ENCODE measurements at regions not wholly inside any gene's neighbourhood (a gene's known extent, or its start where the extent isn't known, plus 50 kb on each side); places are given as distances from the start of the nearest gene placed in this dataset.
"Not testable (repeated sequence)": the region's sequence is repeated elsewhere in the genome, so short reads cannot be mapped to it uniquely, and the experiment has no call there.

DNA sequence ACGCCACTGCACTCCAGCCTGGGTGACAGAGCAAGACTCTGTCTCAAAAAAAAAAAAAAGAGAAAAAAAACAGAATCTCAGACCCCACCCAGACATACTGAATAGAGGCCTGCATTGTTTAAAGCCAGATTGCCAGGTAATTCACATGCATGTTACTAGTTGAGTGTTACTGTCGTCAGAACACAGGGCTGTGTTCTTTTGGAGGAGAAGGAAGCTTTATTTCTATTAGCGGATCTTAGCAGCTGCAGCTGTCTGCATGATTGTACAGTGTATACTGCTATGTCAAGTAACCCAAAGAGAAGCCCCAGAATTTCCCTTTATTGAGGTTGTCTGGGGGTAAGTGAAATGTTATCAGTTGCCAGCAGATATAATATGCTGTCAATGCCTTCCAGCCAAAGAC is 496.6 kb upstream of the NAALADL2 start:
- no peak for DNase-seq
- Histone ChIP-seq H3K4me3 (ENCODE audit: low read depth, low read length) (no peak overlapping the region), H3K36me3 (no peaks in the 10 kb centered on the region), H3K9me3 (no peaks in the 10 kb centered on the region), H3K27me3 (no peaks in the 10 kb centered on the region), H3K4me1 (no peaks in the 10 kb centered on the region)
- TF ChIP-seq, protein P1, sequence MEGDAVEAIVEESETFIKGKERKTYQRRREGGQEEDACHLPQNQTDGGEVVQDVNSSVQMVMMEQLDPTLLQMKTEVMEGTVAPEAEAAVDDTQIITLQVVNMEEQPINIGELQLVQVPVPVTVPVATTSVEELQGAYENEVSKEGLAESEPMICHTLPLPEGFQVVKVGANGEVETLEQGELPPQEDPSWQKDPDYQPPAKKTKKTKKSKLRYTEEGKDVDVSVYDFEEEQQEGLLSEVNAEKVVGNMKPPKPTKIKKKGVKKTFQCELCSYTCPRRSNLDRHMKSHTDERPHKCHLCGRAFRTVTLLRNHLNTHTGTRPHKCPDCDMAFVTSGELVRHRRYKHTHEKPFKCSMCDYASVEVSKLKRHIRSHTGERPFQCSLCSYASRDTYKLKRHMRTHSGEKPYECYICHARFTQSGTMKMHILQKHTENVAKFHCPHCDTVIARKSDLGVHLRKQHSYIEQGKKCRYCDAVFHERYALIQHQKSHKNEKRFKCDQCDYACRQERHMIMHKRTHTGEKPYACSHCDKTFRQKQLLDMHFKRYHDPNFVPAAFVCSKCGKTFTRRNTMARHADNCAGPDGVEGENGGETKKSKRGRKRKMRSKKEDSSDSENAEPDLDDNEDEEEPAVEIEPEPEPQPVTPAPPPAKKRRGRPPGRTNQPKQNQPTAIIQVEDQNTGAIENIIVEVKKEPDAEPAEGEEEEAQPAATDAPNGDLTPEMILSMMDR (IDR thresholded peaks at IDR 0.05; ENCODE audit: low read depth, low read length) = no peak

DNA sequence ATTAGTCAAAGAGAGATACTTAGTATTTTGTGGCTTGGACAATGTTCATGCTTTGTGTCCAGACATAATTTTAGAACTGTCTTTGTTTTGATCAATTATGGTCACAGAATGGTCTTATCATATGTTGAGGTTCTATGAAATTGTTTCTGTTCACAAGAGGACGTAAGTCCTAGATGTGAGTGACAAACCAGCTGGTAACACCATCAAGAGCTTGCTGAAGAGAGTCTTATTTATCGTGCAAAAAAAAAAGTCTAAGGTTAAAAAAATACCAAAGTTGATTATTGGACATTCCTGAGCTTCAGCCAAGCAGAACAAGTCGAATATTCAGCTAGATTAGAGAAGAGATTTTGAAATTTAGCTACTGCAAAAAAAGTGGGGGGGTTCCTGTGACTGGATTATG is 495.9 kb upstream of the NAALADL2 start:
- no peak for DNase-seq
- no peaks in the 10 kb centered on the region for H3K36me3 ChIP-seq
- TF ChIP-seq, protein P1 (IDR thresholded peaks at IDR 0.05; ENCODE audit: low read depth, low read length) = no peak
- H3K4me3 ChIP-seq (ENCODE audit: low read depth, low read length) = no peak overlapping the region
- no peaks in the 10 kb centered on the region for H3K27me3 ChIP-seq
- H3K4me1 ChIP-seq = no peaks in the 10 kb centered on the region
- H3K9me3 ChIP-seq = no peaks in the 10 kb centered on the region

DNA sequence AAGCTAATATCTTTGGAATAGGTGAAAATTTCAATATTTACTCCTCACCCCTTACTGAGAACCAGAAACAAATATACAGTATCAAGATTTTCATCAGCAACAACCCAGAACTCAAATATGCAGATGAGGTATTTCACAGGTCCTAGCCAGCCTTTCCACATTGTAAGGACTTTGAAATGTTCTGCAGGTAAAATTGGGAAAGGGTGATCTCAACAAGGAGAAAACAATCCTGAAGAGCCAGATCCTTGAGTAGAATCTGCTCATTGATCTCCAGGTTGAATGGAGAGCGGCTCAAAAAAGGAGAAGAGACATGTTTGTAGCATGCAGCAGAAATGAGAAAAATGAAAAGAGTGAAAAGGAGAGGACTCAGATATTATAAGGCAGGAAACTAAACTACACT is 493.3 kb upstream of the NAALADL2 start:
- Histone ChIP-seq H3K4me1 (no peaks in the 10 kb centered on the region; the same call in 1 of the 2 replicates), H3K9me3 (no peaks in the 10 kb centered on the region), H3K4me3 (ENCODE audit: low read depth, low read length) (no peak overlapping the region), H3K27me3 (no peaks in the 10 kb centered on the region), H3K36me3 (no peaks in the 10 kb centered on the region)
- TF ChIP-seq, protein P1 (IDR thresholded peaks at IDR 0.05; ENCODE audit: low read depth, low read length) = no peak
- DNase-seq = no peak

DNA sequence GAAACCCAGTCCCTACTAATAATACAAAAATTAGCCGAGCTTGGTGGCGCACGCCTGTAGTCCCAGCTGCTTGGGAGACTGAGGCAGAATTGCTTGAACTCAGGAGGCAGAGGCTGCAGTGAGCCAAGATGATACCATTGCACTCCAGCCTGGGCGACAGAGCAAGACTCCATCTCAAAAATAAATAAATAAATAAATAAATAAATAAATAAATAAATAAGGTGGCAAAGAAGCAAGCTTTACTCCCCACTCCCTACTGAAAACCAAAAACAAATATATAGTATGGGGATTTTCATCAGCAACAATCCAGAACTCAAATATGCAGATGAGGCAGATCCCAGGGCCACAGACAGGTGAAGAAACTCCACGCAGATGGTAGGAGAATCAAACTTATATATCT is 492.2 kb upstream of the NAALADL2 start:
- not testable (repeated sequence) for H3K4me1 ChIP-seq; H3K4me3 ChIP-seq (ENCODE audit: low read depth, low read length); DNase-seq; H3K36me3 ChIP-seq; H3K27me3 ChIP-seq; H3K9me3 ChIP-seq

DNA sequence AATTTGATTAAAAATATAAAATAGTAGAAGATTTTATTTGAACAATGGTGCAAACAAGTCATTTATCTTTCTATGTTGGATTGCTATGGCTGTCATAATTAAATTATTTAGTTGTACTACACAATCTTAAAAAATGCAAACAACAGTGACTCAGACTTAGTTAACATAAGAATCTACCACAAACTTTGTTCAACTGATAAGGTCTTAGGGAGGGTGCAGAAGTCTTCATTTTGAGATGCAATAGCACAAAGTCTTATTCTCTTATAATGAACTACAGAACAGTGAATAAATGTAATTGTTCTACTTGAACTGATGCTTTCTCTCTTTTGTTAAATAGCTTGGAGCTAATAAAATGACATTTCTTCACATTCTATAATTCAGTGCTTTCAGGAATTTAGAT is 482.8 kb upstream of the NAALADL2 start:
- no peaks in the 10 kb centered on the region for H3K27me3 ChIP-seq
- H3K4me3 ChIP-seq (ENCODE audit: low read depth, low read length) = no peak overlapping the region
- TF ChIP-seq, protein P1 (IDR thresholded peaks at IDR 0.05; ENCODE audit: low read depth, low read length) = no peak
- H3K36me3 ChIP-seq = no peaks in the 10 kb centered on the region
- no peaks in the 10 kb centered on the region for H3K4me1 ChIP-seq
- no peaks in the 10 kb centered on the region for H3K9me3 ChIP-seq
- no peak for DNase-seq

DNA sequence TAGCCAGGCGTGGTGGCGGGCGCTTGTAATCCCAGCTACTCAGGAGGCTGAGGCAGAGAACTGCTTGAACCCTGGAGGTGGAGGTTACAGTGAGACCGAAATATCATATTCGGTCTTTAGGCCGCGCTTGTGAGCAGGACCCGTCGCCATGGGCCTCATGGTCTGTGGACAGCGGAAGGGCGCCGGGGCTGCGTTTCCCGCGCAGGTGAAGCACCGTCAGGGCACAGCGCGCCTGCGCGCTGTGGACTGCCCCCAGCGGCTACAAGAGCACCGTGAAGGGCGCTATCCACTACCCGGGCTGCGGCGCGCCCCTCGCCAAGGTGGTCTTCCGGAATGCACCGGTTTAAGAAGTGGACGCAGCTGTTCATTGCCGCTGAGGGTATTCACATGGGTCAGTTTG is 482.0 kb upstream of the NAALADL2 start:
- Histone ChIP-seq H3K36me3 (no peaks in the 10 kb centered on the region), H3K4me1 (no peaks in the 10 kb centered on the region), H3K4me3 (ENCODE audit: low read depth, low read length) (no peak overlapping the region), H3K9me3 (no peaks in the 10 kb centered on the region), H3K27me3 (no peaks in the 10 kb centered on the region)
- TF ChIP-seq, protein P1 (IDR thresholded peaks at IDR 0.05; ENCODE audit: low read depth, low read length) = no peak
- DNase-seq = no peak

DNA sequence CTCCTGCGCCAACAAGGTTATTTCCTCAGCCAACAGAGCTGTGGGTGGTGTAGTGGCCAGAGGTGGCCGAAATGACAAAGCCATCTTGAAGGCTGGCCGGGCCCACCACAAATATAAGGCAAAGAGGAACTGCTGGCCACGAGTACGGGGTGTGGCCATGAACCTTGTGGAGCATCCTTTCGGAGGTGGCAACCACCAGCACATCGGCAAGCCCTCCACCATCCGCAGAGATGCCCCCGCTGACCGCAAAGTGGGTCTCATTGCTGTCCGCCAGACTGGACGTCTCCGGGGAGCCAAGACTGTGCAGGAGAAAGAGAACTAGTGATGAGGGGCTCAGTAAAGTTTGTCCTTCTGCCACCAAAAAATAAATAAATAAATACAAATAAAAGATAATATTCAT is 481.4 kb upstream of the NAALADL2 start:
- TF ChIP-seq, protein P1 (IDR thresholded peaks at IDR 0.05; ENCODE audit: low read depth, low read length) = no peak
- no peaks in the 10 kb centered on the region for H3K36me3 ChIP-seq
- no peak overlapping the region for H3K4me3 ChIP-seq (ENCODE audit: low read depth, low read length)
- H3K4me1 ChIP-seq = no peaks in the 10 kb centered on the region
- H3K9me3 ChIP-seq = no peaks in the 10 kb centered on the region
- DNase-seq = no peak
- 0 out of 2 replicates have a peak, but pooled peaks cover 3% of the 10 kb centered on the region for H3K27me3 ChIP-seq

Data from BE2C (cell line).